ENCODE measurements at regions not wholly inside any gene's neighbourhood (a gene's known extent, or its start where the extent isn't known, plus 50 kb on each side); places are given as distances from the start of the nearest gene placed in this dataset.

- no peak for TF ChIP-seq SP1 (IDR thresholded peaks at IDR 0.05; ENCODE audit: low read depth, low read length)
- TF ChIP-seq TAF7 (optimal IDR thresholded peaks at IDR 0.05; ENCODE audit: borderline replicate concordance, low read depth, low read length) = no peak
- TF ChIP-seq PHF8 (conservative IDR thresholded peaks at IDR 0.05; ENCODE audit: low read depth, low read length) = no peak
- no peak for TF ChIP-seq RBBP5 (IDR thresholded peaks at IDR 0.05; ENCODE audit: borderline replicate concordance, low read depth, low read length)
- TF ChIP-seq TAF1 (IDR thresholded peaks at IDR 0.05; ENCODE audit: low read depth, low read length) = no peak
- TF ChIP-seq MAX (IDR thresholded peaks at IDR 0.05) = no peak
- TF ChIP-seq, protein P1, sequence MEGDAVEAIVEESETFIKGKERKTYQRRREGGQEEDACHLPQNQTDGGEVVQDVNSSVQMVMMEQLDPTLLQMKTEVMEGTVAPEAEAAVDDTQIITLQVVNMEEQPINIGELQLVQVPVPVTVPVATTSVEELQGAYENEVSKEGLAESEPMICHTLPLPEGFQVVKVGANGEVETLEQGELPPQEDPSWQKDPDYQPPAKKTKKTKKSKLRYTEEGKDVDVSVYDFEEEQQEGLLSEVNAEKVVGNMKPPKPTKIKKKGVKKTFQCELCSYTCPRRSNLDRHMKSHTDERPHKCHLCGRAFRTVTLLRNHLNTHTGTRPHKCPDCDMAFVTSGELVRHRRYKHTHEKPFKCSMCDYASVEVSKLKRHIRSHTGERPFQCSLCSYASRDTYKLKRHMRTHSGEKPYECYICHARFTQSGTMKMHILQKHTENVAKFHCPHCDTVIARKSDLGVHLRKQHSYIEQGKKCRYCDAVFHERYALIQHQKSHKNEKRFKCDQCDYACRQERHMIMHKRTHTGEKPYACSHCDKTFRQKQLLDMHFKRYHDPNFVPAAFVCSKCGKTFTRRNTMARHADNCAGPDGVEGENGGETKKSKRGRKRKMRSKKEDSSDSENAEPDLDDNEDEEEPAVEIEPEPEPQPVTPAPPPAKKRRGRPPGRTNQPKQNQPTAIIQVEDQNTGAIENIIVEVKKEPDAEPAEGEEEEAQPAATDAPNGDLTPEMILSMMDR (IDR thresholded peaks at IDR 0.05; ENCODE audit: control extremely low read depth in 1 of 3, insufficient read depth in 1 of 3, low read depth in 1 of 3, low read length in 3 of 3) = no peak
- no peak for TF ChIP-seq GABPA (IDR thresholded peaks at IDR 0.05; ENCODE audit: borderline replicate concordance, insufficient read depth, low read length)
- TF ChIP-seq FOSL1 (IDR thresholded peaks at IDR 0.05; ENCODE audit: insufficient read depth, low read depth, low read length) = no peak
- no peak for TF ChIP-seq KDM1A (IDR thresholded peaks at IDR 0.05; ENCODE audit: borderline replicate concordance, low read length)
- no peak for TF ChIP-seq EP300 (IDR thresholded peaks at IDR 0.05; ENCODE audit: borderline replicate concordance in 1 of 2, low read depth in 2 of 2, low read length in 2 of 2)
- no peak for TF ChIP-seq YY1 (IDR thresholded peaks at IDR 0.05; ENCODE audit: low read depth, low read length)
- TF ChIP-seq POLR2A (IDR thresholded peaks at IDR 0.05; ENCODE audit: control extremely low read depth in 1 of 2, low read depth in 2 of 2, low read length in 2 of 2) = no peak
- no peak for TF ChIP-seq NANOG (IDR thresholded peaks at IDR 0.05; ENCODE audit: insufficient read depth, low read depth, low read length, poor library complexity, severe bottlenecking)
These were observed 57.9 kb upstream of the DACT2 start for GRCh38 chr6:168377484-168377855.
